OCI-LY1 (cell line): ENCODE measurements at regions not wholly inside any gene's neighbourhood (a gene's known extent, or its start where the extent isn't known, plus 50 kb on each side); places are given as distances from the start of the nearest gene placed in this dataset.

ENCODE experiments used
- H2AFZ ChIP-seq: fragments of 200-600 bp; sonication (generic), shearing (Covaris generic); 2 replicates; pipeline ENCODE4 v1.6.0; 2014; ENCODE audit warnings: antibody characterized with exemption, mild to moderate bottlenecking, low read length
- H3F3A ChIP-seq: fragments of 200-600 bp; sonication (generic), shearing (Covaris generic); 2 replicates; pipeline ENCODE4 v1.6.0; 2014; ENCODE audit warnings: mild to moderate bottlenecking, antibody characterized with exemption, low read length, moderate library complexity; ENCODE audit not compliant: insufficient read depth
- H3K27ac ChIP-seq: fragments of 200-600 bp; sonication (generic); 2 replicates; pipeline ENCODE4 v1.5.1; 2014; ENCODE audit warnings: low read length, mixed run types, mild to moderate bottlenecking, low read depth; ENCODE audit not compliant: poor library complexity, severe bottlenecking
- H3K27me3 ChIP-seq: fragments of 200-600 bp; sonication (generic); 2 replicates; pipeline ENCODE4 v1.6.0; 2014; ENCODE audit warnings: antibody characterized with exemption, mild to moderate bottlenecking, low read length, moderate library complexity; ENCODE audit not compliant: insufficient read depth
- H3K36me3 ChIP-seq: fragments of 200-600 bp; sonication (generic); 2 replicates; pipeline ENCODE4 v1.6.1; 2014; ENCODE audit warnings: mild to moderate bottlenecking, antibody characterized with exemption, low read length, moderate library complexity, mixed read lengths; ENCODE audit not compliant: insufficient read depth
- H3K4me1 ChIP-seq: fragments of 200-600 bp; sonication (generic); 2 replicates; pipeline ENCODE4 v1.5.1; 2014; ENCODE audit warnings: mild to moderate bottlenecking, low read length, moderate library complexity; ENCODE audit not compliant: insufficient read depth, severe bottlenecking
- H3K4me2 ChIP-seq: fragments of 200-600 bp; sonication (generic), shearing (Covaris generic); 2 replicates; pipeline ENCODE4 v1.6.1; 2014; ENCODE audit warnings: low read length
- H3K4me3 ChIP-seq: fragments of 200-600 bp; sonication (generic); 2 replicates; pipeline ENCODE4 v1.5.1; 2014; ENCODE audit warnings: low read length, low read depth, mild to moderate bottlenecking, mixed read lengths; ENCODE audit not compliant: poor library complexity, severe bottlenecking
- H3K79me2 ChIP-seq: fragments of 200-600 bp; shearing (Covaris generic); 2 replicates; pipeline ENCODE4 v1.6.1; 2016; ENCODE audit warnings: mixed run types, low read length, mixed read lengths; ENCODE audit not compliant: insufficient read depth
- H3K9ac ChIP-seq: fragments of 200-600 bp; sonication (generic), shearing (Covaris generic); 2 replicates; pipeline ENCODE4 v1.6.1; 2014; ENCODE audit warnings: mild to moderate bottlenecking, low read length, mixed read lengths
- H3K9me2 ChIP-seq: fragments of 200-600 bp; sonication (generic), shearing (Covaris generic); 2 replicates; pipeline ENCODE4 v1.6.1; 2014; ENCODE audit warnings: low read depth, mild to moderate bottlenecking, low read length, mixed read lengths
- H3K9me3 ChIP-seq: fragments of 200-600 bp; shearing (Covaris generic); 2 replicates; pipeline ENCODE4 v1.6.1; 2014; ENCODE audit warnings: low read length, mixed read lengths
- H4K20me1 ChIP-seq: fragments of 200-600 bp; sonication (generic), shearing (Covaris generic); 2 replicates; pipeline ENCODE4 v1.6.0; 2016; ENCODE audit warnings: mild to moderate bottlenecking, low read length; ENCODE audit not compliant: insufficient read depth
- CTCF ChIP-seq: fragments of 200-600 bp; sonication (generic), shearing (Covaris generic); IDR thresholded peaks from 2 replicates; pipeline ENCODE4 v1.5.1; 2017; ENCODE audit warnings: mild to moderate bottlenecking, antibody characterized with exemption, low read length, moderate library complexity, mixed read lengths
- EZH2 ChIP-seq: fragments of 200-600 bp; sonication (generic), shearing (Covaris generic); IDR thresholded peaks from 2 replicates; pipeline ENCODE4 v1.8.0; 2017; ENCODE audit warnings: borderline replicate concordance, mixed run types, mild to moderate bottlenecking, antibody characterized with exemption, low read length, moderate library complexity, mixed read lengths

- Histone ChIP-seq H3K9ac (no peak overlapping the region), H3K27ac (no peak overlapping the region), H3K27me3 (no peaks in the 10 kb centered on the region), H3K36me3 (no peaks in the 10 kb centered on the region), H3K79me2 (no peaks in the 10 kb centered on the region), H3F3A (no peaks in the 10 kb centered on the region), H3K4me3 (no peak overlapping the region), H3K4me2 (no peak overlapping the region), H3K9me2 (no peaks in the 10 kb centered on the region), H3K9me3 (no peaks in the 10 kb centered on the region), H3K4me1 (no peaks in the 10 kb centered on the region), H2AFZ (no peak overlapping the region), H4K20me1 (no peaks in the 10 kb centered on the region)
- TF ChIP-seq EZH2 (no peak), CTCF (no peak)
These were observed 79.9 kb upstream of the PRR5 start for GRCh38 chr22:44622147-44622427.

GRCh38 chr22:44621401-44622146, 80.4 kb upstream of the PRR5 start:
- no peak for TF ChIP-seq EZH2
- TF ChIP-seq CTCF = no peak
- no peaks in the 10 kb centered on the region for H3K9me3 ChIP-seq
- no peaks in the 10 kb centered on the region for H3K9me2 ChIP-seq
- H3K9ac ChIP-seq = no peak overlapping the region
- no peak overlapping the region for H3K27ac ChIP-seq
- H3K79me2 ChIP-seq = no peaks in the 10 kb centered on the region
- no peak overlapping the region for H3K4me3 ChIP-seq
- no peaks in the 10 kb centered on the region for H4K20me1 ChIP-seq
- H3K27me3 ChIP-seq = no peaks in the 10 kb centered on the region
- H3K4me1 ChIP-seq = no peaks in the 10 kb centered on the region
- no peak overlapping the region for H2AFZ ChIP-seq
- H3K36me3 ChIP-seq = no peaks in the 10 kb centered on the region
- H3F3A ChIP-seq = no peaks in the 10 kb centered on the region
- no peak overlapping the region for H3K4me2 ChIP-seq

DNA sequence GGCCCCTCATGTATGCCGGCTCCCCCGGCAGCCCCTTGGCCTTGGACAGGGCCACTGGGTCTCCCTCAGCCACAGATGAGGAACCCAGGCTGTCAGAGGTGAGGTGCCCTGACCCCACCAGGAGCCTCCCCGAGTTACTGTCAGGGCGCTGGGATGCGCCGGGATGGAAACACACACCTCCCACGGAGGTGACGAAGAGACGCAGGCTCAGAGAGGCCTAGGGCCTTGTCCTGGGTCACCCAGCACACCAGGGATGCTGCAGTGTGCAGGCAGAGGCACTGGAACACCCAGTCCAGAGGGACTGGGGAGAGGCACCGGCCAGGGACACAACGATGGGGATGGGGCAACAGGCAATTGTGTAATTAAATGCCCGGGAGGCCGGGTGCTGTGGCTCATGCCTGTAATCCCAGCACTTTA, 81.2 kb upstream of the PRR5 start:
- H2AFZ ChIP-seq = no peak overlapping the region
- H3F3A ChIP-seq = no peaks in the 10 kb centered on the region
- no peaks in the 10 kb centered on the region for H4K20me1 ChIP-seq
- no peaks in the 10 kb centered on the region for H3K36me3 ChIP-seq
- no peak overlapping the region for H3K9ac ChIP-seq
- no peaks in the 10 kb centered on the region for H3K79me2 ChIP-seq
- no peaks in the 10 kb centered on the region for H3K27me3 ChIP-seq
- H3K4me3 ChIP-seq = no peak overlapping the region
- H3K4me2 ChIP-seq = no peak overlapping the region
- TF ChIP-seq CTCF (no peak), EZH2 (no peak)
- no peaks in the 10 kb centered on the region for H3K4me1 ChIP-seq
- no peak overlapping the region for H3K27ac ChIP-seq
- H3K9me2 ChIP-seq = no peaks in the 10 kb centered on the region
- H3K9me3 ChIP-seq = no peaks in the 10 kb centered on the region
